ENCODE measurements at regions not wholly inside any gene's neighbourhood (a gene's known extent, or its start where the extent isn't known, plus 50 kb on each side); places are given as distances from the start of the nearest gene placed in this dataset.
"Not testable (repeated sequence)": the region's sequence is repeated elsewhere in the genome, so short reads cannot be mapped to it uniquely, and the experiment has no call there.

- no peak for ATAC-seq
- Mint-ChIP-seq H3K4me3 (no peak overlapping the region), H3K9me3 (ENCODE audit: low read depth) (peaks cover 11% of the 10 kb centered on the region), H3K27me3 (no peaks in the 10 kb centered on the region), H3K4me1 (no peaks in the 10 kb centered on the region), H3K27ac (no peak overlapping the region), H3K36me3 (no peaks in the 10 kb centered on the region)
- CTCF ChIA-PET: no interaction called here
- DNase-seq: no peak
Observed at GRCh38 chr20:61092251-61092650, 159.8 kb upstream of the CDH4 start.

- Mint-ChIP-seq H3K27ac (no peak overlapping the region), H3K27me3 (no peaks in the 10 kb centered on the region), H3K4me3 (no peak overlapping the region), H3K36me3 (no peaks in the 10 kb centered on the region), H3K9me3 (ENCODE audit: low read depth) (peaks cover 11% of the 10 kb centered on the region), H3K4me1 (no peaks in the 10 kb centered on the region)
- CTCF ChIA-PET: no interaction called here
- no peak for DNase-seq
- ATAC-seq: no peak
Observed at GRCh38 chr20:61094581-61094980, 157.5 kb upstream of the CDH4 start.

GRCh38 chr20:61096463-61096862 is 155.6 kb upstream of the CDH4 start:
- Mint-ChIP-seq H3K27ac (no peak overlapping the region), H3K9me3 (ENCODE audit: low read depth) (peaks cover 8% of the 10 kb centered on the region), H3K36me3 (no peaks in the 10 kb centered on the region), H3K4me3 (no peak overlapping the region), H3K4me1 (no peaks in the 10 kb centered on the region), H3K27me3 (no peaks in the 10 kb centered on the region)
- CTCF ChIA-PET: no interaction called here
- ATAC-seq (no peak), DNase-seq (no peak)

- peaks cover 4% of the 10 kb centered on the region for H3K9me3 Mint-ChIP-seq (ENCODE audit: low read depth)
Observed at GRCh38 chr20:61099806-61100205, 152.3 kb upstream of the CDH4 start.

GRCh38 chr20:61100489-61100888 is 151.6 kb upstream of the CDH4 start:
- ATAC-seq (no peak), DNase-seq (no peak)
- Mint-ChIP-seq H3K27me3 (no peaks in the 10 kb centered on the region), H3K9me3 (ENCODE audit: low read depth) (peaks cover 4% of the 10 kb centered on the region), H3K4me3 (no peak overlapping the region), H3K27ac (no peak overlapping the region), H3K4me1 (no peaks in the 10 kb centered on the region), H3K36me3 (no peaks in the 10 kb centered on the region)
- CTCF ChIA-PET: no interaction called here

More at GRCh38 chr20:61099806-61100205, 152.3 kb upstream of the CDH4 start:
- DNase-seq (no peak), ATAC-seq (no peak)
- CTCF ChIA-PET: no interaction called here
- H3K27me3 Mint-ChIP-seq: no peaks in the 10 kb centered on the region
- H3K4me3 Mint-ChIP-seq: no peak overlapping the region
- no peak overlapping the region for H3K27ac Mint-ChIP-seq
- H3K36me3 Mint-ChIP-seq: no peaks in the 10 kb centered on the region
- no peaks in the 10 kb centered on the region for H3K4me1 Mint-ChIP-seq

- H3K27ac Mint-ChIP-seq; ATAC-seq; H3K4me3 Mint-ChIP-seq; H3K9me3 Mint-ChIP-seq (ENCODE audit: low read depth); CTCF ChIA-PET; DNase-seq; H3K36me3 Mint-ChIP-seq; H3K27me3 Mint-ChIP-seq; H3K4me1 Mint-ChIP-seq: not testable (repeated sequence)
Observed at GRCh38 chr20:61101321-61101720, 150.7 kb upstream of the CDH4 start.

GRCh38 chr20:61104232-61104631 is 147.8 kb upstream of the CDH4 start:
- ATAC-seq (no peak), DNase-seq (no peak)
- no peaks in the 10 kb centered on the region for H3K4me1 Mint-ChIP-seq
- no peaks in the 10 kb centered on the region for H3K27me3 Mint-ChIP-seq
- no peak overlapping the region for H3K4me3 Mint-ChIP-seq
- no peak overlapping the region for H3K27ac Mint-ChIP-seq
- CTCF ChIA-PET: no interaction called here
- H3K36me3 Mint-ChIP-seq: no peaks in the 10 kb centered on the region
- H3K9me3 Mint-ChIP-seq (ENCODE audit: low read depth): no peaks in the 10 kb centered on the region

- CTCF ChIA-PET: no interaction called here
Observed at GRCh38 chr20:61105395-61105794, 146.7 kb upstream of the CDH4 start.

GRCh38 chr20:61106438-61106837 is 145.6 kb upstream of the CDH4 start:
- no peaks in the 10 kb centered on the region for H3K9me3 Mint-ChIP-seq (ENCODE audit: low read depth)
- no peak overlapping the region for H3K4me3 Mint-ChIP-seq
- no peaks in the 10 kb centered on the region for H3K27me3 Mint-ChIP-seq
- DNase-seq (no peak), ATAC-seq (no peak)
- no peak overlapping the region for H3K27ac Mint-ChIP-seq
- H3K4me1 Mint-ChIP-seq: no peaks in the 10 kb centered on the region
- H3K36me3 Mint-ChIP-seq: no peaks in the 10 kb centered on the region
- CTCF ChIA-PET: no interaction called here

More at GRCh38 chr20:61105395-61105794, 146.7 kb upstream of the CDH4 start:
- H3K27me3 Mint-ChIP-seq: no peaks in the 10 kb centered on the region
- H3K27ac Mint-ChIP-seq: no peak overlapping the region
- H3K36me3 Mint-ChIP-seq: no peaks in the 10 kb centered on the region
- no peaks in the 10 kb centered on the region for H3K9me3 Mint-ChIP-seq (ENCODE audit: low read depth)
- no peak overlapping the region for H3K4me3 Mint-ChIP-seq
- DNase-seq: no peak
- H3K4me1 Mint-ChIP-seq: no peaks in the 10 kb centered on the region
- ATAC-seq: no peak

GRCh38 chr20:61109221-61109805 is 142.7 kb upstream of the CDH4 start:
- no peak for ATAC-seq
- Mint-ChIP-seq H3K27ac (no peak overlapping the region), H3K36me3 (no peaks in the 10 kb centered on the region), H3K9me3 (ENCODE audit: low read depth) (no peaks in the 10 kb centered on the region), H3K4me3 (no peak overlapping the region), H3K27me3 (no peaks in the 10 kb centered on the region), H3K4me1 (no peaks in the 10 kb centered on the region)
- CTCF ChIA-PET: no interaction called here
- no peak for DNase-seq

GRCh38 chr20:61112515-61112914 is 139.5 kb upstream of the CDH4 start:
- no peak overlapping the region for H3K4me3 Mint-ChIP-seq
- DNase-seq (no peak), ATAC-seq (no peak)
- no peaks in the 10 kb centered on the region for H3K36me3 Mint-ChIP-seq
- no peak overlapping the region for H3K27ac Mint-ChIP-seq
- CTCF ChIA-PET: no interaction called here
- no peaks in the 10 kb centered on the region for H3K27me3 Mint-ChIP-seq
- H3K9me3 Mint-ChIP-seq (ENCODE audit: low read depth): no peaks in the 10 kb centered on the region
- H3K4me1 Mint-ChIP-seq: no peaks in the 10 kb centered on the region

GRCh38 chr20:61113731-61114130 is 138.3 kb upstream of the CDH4 start:
- no peak for DNase-seq
- H3K9me3 Mint-ChIP-seq (ENCODE audit: low read depth): no peaks in the 10 kb centered on the region
- H3K27me3 Mint-ChIP-seq: no peaks in the 10 kb centered on the region
- no peak overlapping the region for H3K27ac Mint-ChIP-seq
- no peak overlapping the region for H3K4me3 Mint-ChIP-seq
- ATAC-seq: no peak
- H3K36me3 Mint-ChIP-seq: no peaks in the 10 kb centered on the region
- CTCF ChIA-PET: no interaction called here
- H3K4me1 Mint-ChIP-seq: no peaks in the 10 kb centered on the region

- Mint-ChIP-seq H3K9me3 (ENCODE audit: low read depth) (no peaks in the 10 kb centered on the region), H3K36me3 (no peaks in the 10 kb centered on the region), H3K4me3 (no peak overlapping the region), H3K27me3 (no peaks in the 10 kb centered on the region), H3K27ac (no peak overlapping the region), H3K4me1 (no peaks in the 10 kb centered on the region)
- DNase-seq: no peak
- no peak for ATAC-seq
- CTCF ChIA-PET: no interaction called here
Observed at GRCh38 chr20:61114493-61115175, 137.4 kb upstream of the CDH4 start.

GRCh38 chr20:61115364-61116065 is 136.5 kb upstream of the CDH4 start:
- DNase-seq (no peak), ATAC-seq (no peak)
- Mint-ChIP-seq H3K4me1 (no peaks in the 10 kb centered on the region), H3K4me3 (no peak overlapping the region), H3K9me3 (ENCODE audit: low read depth) (no peaks in the 10 kb centered on the region), H3K27ac (no peak overlapping the region), H3K27me3 (no peaks in the 10 kb centered on the region), H3K36me3 (no peaks in the 10 kb centered on the region)
- CTCF ChIA-PET: no interaction called here
